PC-9 (cell line): ENCODE measurements at regions not wholly inside any gene's neighbourhood (a gene's known extent, or its start where the extent isn't known, plus 50 kb on each side); places are given as distances from the start of the nearest gene placed in this dataset.

Source experiments
- EZH2 ChIP-seq: fragments of 200-600 bp; sonication (generic); IDR thresholded peaks from 2 replicates; pipeline ENCODE4 v1.8.0; 2017; ENCODE audit warnings: antibody characterized with exemption, low read depth
- TF ChIP-seq, protein P1 (sequence below): fragments of 200-600 bp; sonication (generic); conservative IDR thresholded peaks from 2 replicates; pipeline ENCODE4 v1.6.1; 2017; ENCODE audit warnings: mixed run types, antibody characterized with exemption, mild to moderate bottlenecking, moderate library complexity

DNA sequence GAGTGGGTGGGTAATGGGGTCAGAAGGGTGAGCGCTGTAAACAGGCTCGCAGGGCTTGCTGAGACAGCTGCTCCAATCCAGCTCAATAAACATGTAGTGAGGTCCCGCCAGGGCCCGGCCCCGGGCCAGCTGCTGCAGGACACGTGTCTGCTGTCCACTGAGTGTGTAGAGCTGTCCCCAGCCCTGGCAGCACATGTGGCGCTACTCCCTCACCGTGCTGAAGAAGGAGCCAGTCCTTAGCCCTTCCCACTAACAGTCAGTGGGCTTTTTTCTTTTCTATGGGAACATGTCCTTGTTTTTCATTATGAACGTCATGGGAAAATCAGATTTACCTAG lies 78.9 kb upstream of the C1orf174 start:
- no peak for TF ChIP-seq EZH2
- TF ChIP-seq, protein P1, sequence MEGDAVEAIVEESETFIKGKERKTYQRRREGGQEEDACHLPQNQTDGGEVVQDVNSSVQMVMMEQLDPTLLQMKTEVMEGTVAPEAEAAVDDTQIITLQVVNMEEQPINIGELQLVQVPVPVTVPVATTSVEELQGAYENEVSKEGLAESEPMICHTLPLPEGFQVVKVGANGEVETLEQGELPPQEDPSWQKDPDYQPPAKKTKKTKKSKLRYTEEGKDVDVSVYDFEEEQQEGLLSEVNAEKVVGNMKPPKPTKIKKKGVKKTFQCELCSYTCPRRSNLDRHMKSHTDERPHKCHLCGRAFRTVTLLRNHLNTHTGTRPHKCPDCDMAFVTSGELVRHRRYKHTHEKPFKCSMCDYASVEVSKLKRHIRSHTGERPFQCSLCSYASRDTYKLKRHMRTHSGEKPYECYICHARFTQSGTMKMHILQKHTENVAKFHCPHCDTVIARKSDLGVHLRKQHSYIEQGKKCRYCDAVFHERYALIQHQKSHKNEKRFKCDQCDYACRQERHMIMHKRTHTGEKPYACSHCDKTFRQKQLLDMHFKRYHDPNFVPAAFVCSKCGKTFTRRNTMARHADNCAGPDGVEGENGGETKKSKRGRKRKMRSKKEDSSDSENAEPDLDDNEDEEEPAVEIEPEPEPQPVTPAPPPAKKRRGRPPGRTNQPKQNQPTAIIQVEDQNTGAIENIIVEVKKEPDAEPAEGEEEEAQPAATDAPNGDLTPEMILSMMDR = no peak
